PFSK-1 (cell line): ENCODE measurements at regions not wholly inside any gene's neighbourhood (a gene's known extent, or its start where the extent isn't known, plus 50 kb on each side); places are given as distances from the start of the nearest gene placed in this dataset.

Experiments used
- SIN3A ChIP-seq: IDR thresholded peaks from 2 replicates; pipeline ENCODE4 v1.6.1; 2012; ENCODE audit warnings: mild to moderate bottlenecking, low read length, moderate library complexity, borderline replicate concordance; ENCODE audit not compliant: insufficient read depth
- TAF1 ChIP-seq: IDR thresholded peaks from 2 replicates; pipeline ENCODE4 v1.6.1; 2012; ENCODE audit warnings: low read length, control low read depth, borderline replicate concordance; ENCODE audit not compliant: insufficient read depth

DNA sequence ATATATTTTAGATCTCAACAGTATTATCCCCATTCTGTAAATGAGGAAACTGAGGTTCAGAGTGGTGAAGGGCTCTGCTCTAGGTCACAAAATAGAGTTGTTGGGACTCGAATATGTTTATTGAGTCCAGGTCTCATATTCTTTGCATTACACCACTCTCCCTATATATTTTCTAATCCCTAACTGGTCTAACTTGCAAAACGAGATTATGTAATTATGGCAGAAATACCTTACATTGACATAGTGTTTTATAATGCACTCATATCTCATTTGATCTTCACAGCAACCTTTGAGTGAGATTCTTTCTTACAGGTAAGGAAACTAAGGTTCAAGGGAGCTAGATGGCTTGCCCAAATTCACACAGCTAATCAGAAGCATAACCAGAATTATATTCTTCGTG, 106.9 kb upstream of the LRIG3 start:
- TF ChIP-seq SIN3A (no peak), TAF1 (no peak)
